Prostate gland (tissue), 2 donors: ENCODE measurements at regions not wholly inside any gene's neighbourhood (a gene's known extent, or its start where the extent isn't known, plus 50 kb on each side); places are given as distances from the start of the nearest gene placed in this dataset.

ENCODE experiments used
- DNase-seq: peaks from one replicate; pipeline ENCODE4 v3.0.0-alpha.2; 2019; ENCODE audit warnings: low spot score
- H3K27ac ChIP-seq, 2 donors: fragments of 200-600 bp; sonication (generic); 2 replicates each; pipeline ENCODE4 v1.5.1; 2017 to 2019
- H3K27me3 ChIP-seq: fragments of 200-600 bp; sonication (generic); replicated peaks from 2 replicates; pipeline ENCODE4 v1.5.1; 2019; ENCODE audit not compliant: insufficient read depth
- H3K36me3 ChIP-seq, 2 donors: fragments of 200-600 bp; sonication (generic); 1 replicate in 1 of 2; 2 replicates in 1 of 2; pipeline versions ENCODE4 v1.5.1 to v1.8.1; 2017 to 2019
- H3K4me1 ChIP-seq: fragments of 200-600 bp; sonication (generic); replicated peaks from 2 replicates; pipeline ENCODE4 v1.5.1; 2019
- H3K4me3 ChIP-seq, 2 donors: fragments of 200-600 bp; sonication (generic); 2 replicates each; pipeline ENCODE4 v1.5.1; 2017 to 2019
- H3K9me3 ChIP-seq: fragments of 200-600 bp; sonication (generic); 2 replicates; pipeline ENCODE4 v1.5.1; 2017
- CTCF ChIP-seq, 4 experiments: fragments of 200-600 bp in 2 of 4; fragments of 450-650 bp in 2 of 4; sonication (generic) in 2 of 4; IDR thresholded peaks; 1 replicate in 3 of 4; 2 replicates in 1 of 4; pipeline ENCODE4 v1.5.1; 2016 to 2019; ENCODE audit warnings: antibody characterized with exemption in 4 of 4, mild to moderate bottlenecking in 2 of 4, moderate library complexity in 2 of 4
- POLR2A ChIP-seq: fragments of 450-650 bp; IDR thresholded peaks from one replicate; pipeline ENCODE4 v1.6.1; 2016; ENCODE audit warnings: antibody characterized with exemption, mild to moderate bottlenecking
- POLR2AphosphoS5 ChIP-seq: sonication (generic); formaldehyde crosslinking; IDR thresholded peaks from one replicate; pipeline ENCODE4 v1.6.1; 2017; ENCODE audit warnings: antibody characterized with exemption
- WGBS: methylation state at CpG from one replicate; pipeline ENCODE4 v1.1.5; 2018; 5-methylcytosine and 5-hydroxymethylcytosine counted together
- intact Hi-C: fragments of 100-400 bp; cut with DNase I; formaldehyde crosslinking; loops from one replicate; pipeline ENCODE4 v1.14.2; 2022

DNA sequence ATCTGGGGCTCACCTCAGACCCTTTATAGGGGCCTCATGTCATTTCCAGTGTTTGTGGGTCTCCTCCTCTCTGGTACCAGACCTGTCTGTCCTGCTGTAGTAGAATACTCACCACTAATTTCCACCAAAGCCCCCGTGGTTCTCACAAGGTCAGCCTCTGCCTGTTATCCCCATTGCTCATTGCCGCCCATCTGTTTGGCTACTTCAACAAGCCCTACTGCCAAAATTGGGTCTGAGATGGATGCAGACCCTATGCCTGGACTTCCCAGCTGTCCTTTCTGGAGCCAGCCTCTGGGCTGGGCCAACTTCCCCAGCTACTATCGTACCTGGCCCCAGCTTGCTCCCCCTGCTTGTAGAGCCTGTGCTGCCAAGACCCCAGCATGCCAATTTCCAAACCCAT, 152.1 kb upstream of the ISX start:
- TF ChIP-seq POLR2A (no peak), CTCF (IDR thresholded peaks at IDR 0.05) (no peak), POLR2AphosphoS5 (no peak)
- Histone ChIP-seq H3K27ac (no peak overlapping the region), H3K4me3 (no peak overlapping the region), H3K4me1 (no peaks in the 10 kb centered on the region), H3K9me3 (no peaks in the 10 kb centered on the region), H3K27me3 (no peaks in the 10 kb centered on the region), H3K36me3 (no peaks in the 10 kb centered on the region)
- intact Hi-C loops = no loop called here
- 74% methylated on average over 3 of the region's 3 CpGs for WGBS
- DNase-seq = no peak

DNA sequence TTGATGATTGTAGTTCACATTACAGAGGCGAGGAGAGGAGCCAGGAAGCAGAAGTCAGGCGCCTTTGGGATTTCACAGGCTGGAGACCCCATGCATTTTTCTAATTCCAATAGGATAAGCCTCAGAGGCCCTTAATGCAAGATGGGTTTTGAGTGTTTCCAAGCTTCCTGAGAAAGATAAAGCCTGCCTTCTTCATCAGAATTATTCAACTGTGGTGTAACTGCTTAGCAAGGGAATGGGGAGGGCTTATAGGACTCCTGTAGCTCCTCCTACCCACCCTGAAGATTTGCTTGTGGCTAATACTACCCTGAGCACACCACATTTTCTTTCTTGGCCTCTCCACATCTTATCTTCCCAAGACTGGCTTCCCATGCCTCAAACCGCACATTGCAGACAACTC, 151.1 kb upstream of the ISX start:
- no peak overlapping the region for H3K27ac ChIP-seq
- H3K9me3 ChIP-seq = no peaks in the 10 kb centered on the region
- intact Hi-C loops = no loop called here
- no peak for DNase-seq
- WGBS = 78% methylated on average over 3 of the region's 3 CpGs
- no peaks in the 10 kb centered on the region for H3K27me3 ChIP-seq
- no peak for TF ChIP-seq CTCF (IDR thresholded peaks at IDR 0.05)
- no peaks in the 10 kb centered on the region for H3K4me1 ChIP-seq
- no peaks in the 10 kb centered on the region for H3K36me3 ChIP-seq
- H3K4me3 ChIP-seq = no peak overlapping the region

DNA sequence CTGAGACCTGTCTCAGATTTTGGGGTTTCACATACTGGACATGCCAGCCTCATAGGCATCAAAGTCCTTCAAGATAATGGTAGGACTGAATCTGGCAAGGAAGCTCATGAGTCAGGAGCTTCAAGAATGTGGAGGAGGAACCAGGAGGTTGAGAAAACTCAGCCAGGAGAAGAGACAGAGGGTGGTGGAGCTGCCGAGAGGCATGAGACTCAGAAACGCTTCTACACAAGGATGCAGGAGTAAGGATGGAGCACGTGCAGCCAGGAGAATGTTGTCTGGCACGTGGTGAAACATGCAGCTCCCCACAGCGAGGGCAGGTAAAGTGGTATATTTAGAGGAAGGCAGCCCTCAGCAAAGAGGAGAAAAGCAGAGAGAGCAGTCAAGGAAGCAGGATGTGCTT, 148.7 kb upstream of the ISX start:
- H3K27ac ChIP-seq = no peak overlapping the region
- H3K4me3 ChIP-seq = no peak overlapping the region
- intact Hi-C loops = no loop called here
- TF ChIP-seq CTCF (IDR thresholded peaks at IDR 0.05) (no peak), POLR2AphosphoS5 (no peak), POLR2A (no peak)
- H3K36me3 ChIP-seq = no peaks in the 10 kb centered on the region
- DNase-seq = no peak
- no peaks in the 10 kb centered on the region for H3K27me3 ChIP-seq
- no peaks in the 10 kb centered on the region for H3K4me1 ChIP-seq
- no peaks in the 10 kb centered on the region for H3K9me3 ChIP-seq
- 80% methylated on average over 5 of the region's 5 CpGs for WGBS

DNA sequence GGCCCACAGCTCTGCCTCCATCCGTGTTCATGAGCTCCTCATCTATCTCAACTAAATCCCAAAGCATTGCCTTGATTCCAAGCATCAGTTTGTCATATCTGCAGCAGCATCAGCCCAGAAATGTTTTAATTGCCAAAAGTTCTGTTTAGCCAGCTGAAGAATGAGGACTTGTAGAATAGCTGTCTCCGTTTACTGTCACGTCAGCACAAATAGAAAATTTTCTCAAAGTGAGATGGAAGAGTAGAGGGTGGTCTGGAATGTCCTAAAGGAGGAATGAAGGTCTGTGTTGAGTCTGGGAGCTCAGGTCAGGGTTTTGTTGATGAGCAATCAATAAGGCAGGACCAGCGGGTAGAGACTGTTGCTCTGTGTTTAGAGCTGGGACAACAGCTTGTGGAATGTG, 134.9 kb upstream of the ISX start:
- no peaks in the 10 kb centered on the region for H3K4me1 ChIP-seq
- H3K36me3 ChIP-seq = no peaks in the 10 kb centered on the region
- H3K27ac ChIP-seq = no peak overlapping the region
- DNase-seq = no peak
- 84% methylated on average over 4 of the region's 4 CpGs for WGBS
- H3K9me3 ChIP-seq = no peaks in the 10 kb centered on the region
- TF ChIP-seq POLR2A (no peak), POLR2AphosphoS5 (no peak), CTCF (IDR thresholded peaks at IDR 0.05) (no peak)
- no peak overlapping the region for H3K4me3 ChIP-seq
- intact Hi-C loops = no loop called here
- no peaks in the 10 kb centered on the region for H3K27me3 ChIP-seq

- TF ChIP-seq POLR2A (no peak), POLR2AphosphoS5 (no peak), CTCF (IDR thresholded peaks at IDR 0.05) (no peak)
- Histone ChIP-seq H3K36me3 (no peaks in the 10 kb centered on the region), H3K9me3 (no peaks in the 10 kb centered on the region), H3K27ac (no peak overlapping the region), H3K4me1 (no peaks in the 10 kb centered on the region), H3K4me3 (no peak overlapping the region), H3K27me3 (no peaks in the 10 kb centered on the region)
- 77% methylated on average over 5 of the region's 5 CpGs for WGBS
- no peak for DNase-seq
- intact Hi-C loops = no loop called here
Observed at GRCh38 chr22:34934261-34934660, 131.7 kb upstream of the ISX start.
